ENCODE measurements at regions not wholly inside any gene's neighbourhood (a gene's known extent, or its start where the extent isn't known, plus 50 kb on each side); places are given as distances from the start of the nearest gene placed in this dataset.

GRCh38 chr4:110852793-110853192, 229.9 kb upstream of the PITX2 start:
- TF ChIP-seq CTCF (IDR thresholded peaks at IDR 0.05; ENCODE audit: borderline replicate concordance, extremely low read depth, low read length, poor library complexity, severe bottlenecking) (no peak), EZH2 (IDR thresholded peaks at IDR 0.05; ENCODE audit: borderline replicate concordance, low read depth, low read length, severe bottlenecking) (no peak)

Data from DND-41 (cell line).